Body of pancreas (tissue), 4 donors: ENCODE measurements at regions not wholly inside any gene's neighbourhood (a gene's known extent, or its start where the extent isn't known, plus 50 kb on each side); places are given as distances from the start of the nearest gene placed in this dataset.

Experiments used
- ATAC-seq: fragments of 150-250 bp; one replicate; pipeline ENCODE4 v1.9.1; 2016
- DNase-seq, 4 donors: peaks; one replicate each; pipeline ENCODE4 v3.0.0-alpha.2; 2019
- H3K27ac ChIP-seq, 4 donors: fragments of 200-600 bp; sonication (generic); 1 replicate in 3 of 4; 2 replicates in 1 of 4; pipeline versions ENCODE4 v1.5.1 to v1.6.1; 2016 to 2019; ENCODE audit warnings: mild to moderate bottlenecking in 1 of 4, mixed read lengths in 1 of 4, moderate library complexity in 1 of 4
- H3K27me3 ChIP-seq, 2 donors: fragments of 200-600 bp; sonication (generic); one replicate each; pipeline ENCODE4 v1.6.0; 2016; ENCODE audit warnings: mild to moderate bottlenecking in 1 of 2
- H3K36me3 ChIP-seq, 2 donors: fragments of 200-600 bp; sonication (generic); replicated peaks in 1 of 2; 2 replicates each; pipeline ENCODE4 v1.5.1; 2016; ENCODE audit warnings: low read depth in 2 of 2; ENCODE audit not compliant: insufficient read depth in 1 of 2
- H3K4me1 ChIP-seq: fragments of 200-600 bp; sonication (generic); one replicate; pipeline ENCODE4 v1.6.0; 2016
- H3K4me3 ChIP-seq, 2 donors: fragments of 200-600 bp; sonication (generic); 1 replicate in 1 of 2; 2 replicates in 1 of 2; pipeline ENCODE4 v1.5.1; 2016 to 2019
- H3K9me3 ChIP-seq, 3 donors: fragments of 200-600 bp; sonication (generic); 1 replicate in 2 of 3; 2 replicates in 1 of 3; pipeline ENCODE4 v1.5.1; 2016
- POLR2A ChIP-seq, 3 donors: fragments of 450-650 bp; IDR thresholded peaks; one replicate each; pipeline ENCODE4 v1.6.1; 2016; ENCODE audit warnings: antibody characterized with exemption in 3 of 3, mild to moderate bottlenecking in 2 of 3
- WGBS, 2 donors: methylation state at CpG; one replicate each; pipeline ENCODE4 v1.1.5; 2017; 5-methylcytosine and 5-hydroxymethylcytosine counted together
- intact Hi-C: fragments of 100-400 bp; cut with DNase I; formaldehyde crosslinking; loops from one replicate; pipeline ENCODE4 v1.15.1; 2023
- TF ChIP-seq, protein P1 (sequence below), 7 experiments: fragments of 450-650 bp in 4 of 7; fragments of 200-600 bp in 3 of 7; sonication (generic) in 3 of 7; IDR thresholded peaks; one replicate each; pipeline ENCODE4 v1.5.1; 2016 to 2019; ENCODE audit warnings: antibody characterized with exemption in 7 of 7

- TF ChIP-seq, protein P1, sequence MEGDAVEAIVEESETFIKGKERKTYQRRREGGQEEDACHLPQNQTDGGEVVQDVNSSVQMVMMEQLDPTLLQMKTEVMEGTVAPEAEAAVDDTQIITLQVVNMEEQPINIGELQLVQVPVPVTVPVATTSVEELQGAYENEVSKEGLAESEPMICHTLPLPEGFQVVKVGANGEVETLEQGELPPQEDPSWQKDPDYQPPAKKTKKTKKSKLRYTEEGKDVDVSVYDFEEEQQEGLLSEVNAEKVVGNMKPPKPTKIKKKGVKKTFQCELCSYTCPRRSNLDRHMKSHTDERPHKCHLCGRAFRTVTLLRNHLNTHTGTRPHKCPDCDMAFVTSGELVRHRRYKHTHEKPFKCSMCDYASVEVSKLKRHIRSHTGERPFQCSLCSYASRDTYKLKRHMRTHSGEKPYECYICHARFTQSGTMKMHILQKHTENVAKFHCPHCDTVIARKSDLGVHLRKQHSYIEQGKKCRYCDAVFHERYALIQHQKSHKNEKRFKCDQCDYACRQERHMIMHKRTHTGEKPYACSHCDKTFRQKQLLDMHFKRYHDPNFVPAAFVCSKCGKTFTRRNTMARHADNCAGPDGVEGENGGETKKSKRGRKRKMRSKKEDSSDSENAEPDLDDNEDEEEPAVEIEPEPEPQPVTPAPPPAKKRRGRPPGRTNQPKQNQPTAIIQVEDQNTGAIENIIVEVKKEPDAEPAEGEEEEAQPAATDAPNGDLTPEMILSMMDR (IDR thresholded peaks at IDR 0.05) = no peak
- TF ChIP-seq POLR2A (IDR thresholded peaks at IDR 0.05) = no peak
- H3K4me3 ChIP-seq = no peak overlapping the region
- H3K36me3 ChIP-seq = no peaks in the 10 kb centered on the region
- DNase-seq = no peak
- no peak for ATAC-seq
- H3K27ac ChIP-seq = no peak overlapping the region
- 73 to 79% methylated on average over 7 of the region's 7 CpGs for WGBS, 2 donors
- H3K27me3 ChIP-seq = no peaks in the 10 kb centered on the region
- no peaks in the 10 kb centered on the region for H3K4me1 ChIP-seq
- intact Hi-C loops = no loop called here
- no peaks in the 10 kb centered on the region for H3K9me3 ChIP-seq
Observed at GRCh38 chr11:30717641-30718040, 131.5 kb upstream of the MPPED2 start.

DNA sequence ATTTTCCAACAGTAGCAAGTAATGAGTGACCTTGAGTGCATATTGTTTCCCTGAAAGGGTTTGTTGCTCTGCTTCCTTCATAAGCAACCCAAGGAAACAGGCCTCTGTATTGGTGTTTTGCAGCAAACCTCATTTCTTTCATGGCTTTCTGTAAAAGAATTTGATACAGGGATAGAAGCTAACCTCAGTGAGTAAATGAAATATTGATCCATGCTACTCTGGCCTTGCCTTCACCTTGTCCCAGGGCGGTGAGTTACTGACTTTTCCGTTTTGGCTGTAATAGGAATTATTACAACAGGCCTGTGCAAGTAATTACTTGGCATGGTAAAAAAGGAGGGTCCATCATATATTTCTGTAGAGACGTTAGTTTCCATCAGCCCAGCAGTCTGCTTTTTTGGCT lies 130.9 kb upstream of the MPPED2 start:
- H3K27me3 ChIP-seq = no peaks in the 10 kb centered on the region
- ATAC-seq = no peak
- H3K27ac ChIP-seq = no peak overlapping the region
- TF ChIP-seq, protein P1 (IDR thresholded peaks at IDR 0.05) = no peak
- TF ChIP-seq POLR2A (IDR thresholded peaks at IDR 0.05) = no peak
- intact Hi-C loops = no loop called here
- WGBS, 2 donors = 35 to 45% methylated on average over 3 of the region's 3 CpGs
- H3K4me1 ChIP-seq = no peaks in the 10 kb centered on the region
- no peak for DNase-seq
- no peaks in the 10 kb centered on the region for H3K36me3 ChIP-seq
- no peak overlapping the region for H3K4me3 ChIP-seq
- no peaks in the 10 kb centered on the region for H3K9me3 ChIP-seq

DNA sequence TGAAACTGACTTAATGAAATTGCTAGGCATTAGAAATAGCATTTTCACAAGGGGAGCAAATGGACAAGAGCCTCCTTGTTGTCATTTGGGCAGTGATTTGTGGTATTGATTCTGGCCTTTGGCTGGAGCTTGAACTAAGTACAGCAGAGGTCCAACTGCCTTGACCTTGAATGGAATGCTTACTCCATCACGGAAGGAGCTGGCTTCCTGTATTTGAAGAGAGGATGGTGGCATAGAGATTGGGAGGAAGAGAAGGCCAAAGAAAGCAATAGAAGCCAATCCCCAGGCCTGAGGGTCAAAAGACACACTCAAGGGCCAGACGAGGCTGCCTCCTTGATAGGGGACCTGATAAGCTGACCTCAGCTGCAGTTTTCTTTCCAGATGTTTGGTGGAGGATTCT lies 126.6 kb upstream of the MPPED2 start:
- intact Hi-C loops = no loop called here
- H3K4me3 ChIP-seq = no peak overlapping the region
- H3K27me3 ChIP-seq = no peaks in the 10 kb centered on the region
- 29 to 35% methylated on average over 2 of the region's 2 CpGs for WGBS, 2 donors
- TF ChIP-seq POLR2A (IDR thresholded peaks at IDR 0.05) = no peak
- TF ChIP-seq, protein P1 (IDR thresholded peaks at IDR 0.05) = no peak
- no peaks in the 10 kb centered on the region for H3K9me3 ChIP-seq
- ATAC-seq (no peak), DNase-seq (no peak)
- no peaks in the 10 kb centered on the region for H3K4me1 ChIP-seq
- no peaks in the 10 kb centered on the region for H3K36me3 ChIP-seq
- H3K27ac ChIP-seq = no peak overlapping the region

GRCh38 chr11:30710221-30710620 lies 124.1 kb upstream of the MPPED2 start:
- TF ChIP-seq, protein P1 (IDR thresholded peaks at IDR 0.05) = no peak
- no peaks in the 10 kb centered on the region for H3K9me3 ChIP-seq
- 53 to 60% methylated on average over 4 of the region's 4 CpGs for WGBS, 2 donors
- no peak overlapping the region for H3K27ac ChIP-seq
- no peaks in the 10 kb centered on the region for H3K36me3 ChIP-seq
- no peak overlapping the region for H3K4me3 ChIP-seq
- intact Hi-C loops = no loop called here
- no peak for DNase-seq
- H3K27me3 ChIP-seq = no peaks in the 10 kb centered on the region
- H3K4me1 ChIP-seq = no peaks in the 10 kb centered on the region
- no peak for ATAC-seq

- H3K27ac ChIP-seq = no peak overlapping the region
Observed at GRCh38 chr11:30707110-30707509, 121.0 kb upstream of the MPPED2 start.

More at GRCh38 chr11:30707110-30707509, 121.0 kb upstream of the MPPED2 start:
- DNase-seq (no peak), ATAC-seq (no peak)
- H3K4me3 ChIP-seq = no peak overlapping the region
- no peaks in the 10 kb centered on the region for H3K9me3 ChIP-seq
- TF ChIP-seq, protein P1 (IDR thresholded peaks at IDR 0.05) = no peak
- no peak for TF ChIP-seq POLR2A (IDR thresholded peaks at IDR 0.05)
- H3K27me3 ChIP-seq = no peaks in the 10 kb centered on the region
- no peaks in the 10 kb centered on the region for H3K36me3 ChIP-seq
- no peaks in the 10 kb centered on the region for H3K4me1 ChIP-seq
- intact Hi-C loops = no loop called here
